ENCODE measurements at regions not wholly inside any gene's neighbourhood (a gene's known extent, or its start where the extent isn't known, plus 50 kb on each side); places are given as distances from the start of the nearest gene placed in this dataset.

DNA sequence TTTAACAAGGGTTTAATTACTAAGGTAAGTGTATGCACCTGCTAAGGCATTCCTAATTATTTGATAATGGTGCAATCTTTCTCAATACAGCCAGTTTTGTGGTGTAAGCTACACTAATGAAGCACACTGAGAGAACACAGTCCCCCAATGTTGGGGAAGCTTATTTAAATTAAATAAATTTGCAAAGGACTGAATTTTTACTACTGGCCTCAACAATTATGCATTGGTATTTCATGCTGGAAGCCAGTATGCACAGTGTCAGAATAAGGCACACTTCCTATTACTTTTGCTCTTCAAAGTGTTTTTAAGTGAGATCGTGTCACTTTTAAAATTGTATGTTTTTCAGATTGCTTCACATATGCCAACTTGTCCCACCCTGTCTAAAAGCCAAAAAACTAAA is 103.2 kb upstream of the ZNF521 start:
- WGBS, 3 donors = 41 to 71% (median 56%) methylated on average over 1 of the region's 1 CpG
- no peak overlapping the region for H3K4me3 ChIP-seq
- no peaks in the 10 kb centered on the region for H3K9me3 ChIP-seq
- H3K36me3 ChIP-seq = no peaks in the 10 kb centered on the region
- no peak for DNase-seq
- H3K27me3 ChIP-seq = no peaks in the 10 kb centered on the region
- intact Hi-C loops (cut with DNase I) = no loop called here
- TF ChIP-seq, protein P1, sequence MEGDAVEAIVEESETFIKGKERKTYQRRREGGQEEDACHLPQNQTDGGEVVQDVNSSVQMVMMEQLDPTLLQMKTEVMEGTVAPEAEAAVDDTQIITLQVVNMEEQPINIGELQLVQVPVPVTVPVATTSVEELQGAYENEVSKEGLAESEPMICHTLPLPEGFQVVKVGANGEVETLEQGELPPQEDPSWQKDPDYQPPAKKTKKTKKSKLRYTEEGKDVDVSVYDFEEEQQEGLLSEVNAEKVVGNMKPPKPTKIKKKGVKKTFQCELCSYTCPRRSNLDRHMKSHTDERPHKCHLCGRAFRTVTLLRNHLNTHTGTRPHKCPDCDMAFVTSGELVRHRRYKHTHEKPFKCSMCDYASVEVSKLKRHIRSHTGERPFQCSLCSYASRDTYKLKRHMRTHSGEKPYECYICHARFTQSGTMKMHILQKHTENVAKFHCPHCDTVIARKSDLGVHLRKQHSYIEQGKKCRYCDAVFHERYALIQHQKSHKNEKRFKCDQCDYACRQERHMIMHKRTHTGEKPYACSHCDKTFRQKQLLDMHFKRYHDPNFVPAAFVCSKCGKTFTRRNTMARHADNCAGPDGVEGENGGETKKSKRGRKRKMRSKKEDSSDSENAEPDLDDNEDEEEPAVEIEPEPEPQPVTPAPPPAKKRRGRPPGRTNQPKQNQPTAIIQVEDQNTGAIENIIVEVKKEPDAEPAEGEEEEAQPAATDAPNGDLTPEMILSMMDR (IDR thresholded peaks at IDR 0.05) = no peak
- TF ChIP-seq POLR2A (IDR thresholded peaks at IDR 0.05) (no peak), EP300 (IDR thresholded peaks at IDR 0.05) (no peak)
- no peak overlapping the region for H3K27ac ChIP-seq
- no peaks in the 10 kb centered on the region for H3K4me1 ChIP-seq (ENCODE audit: insufficient read depth)

DNA sequence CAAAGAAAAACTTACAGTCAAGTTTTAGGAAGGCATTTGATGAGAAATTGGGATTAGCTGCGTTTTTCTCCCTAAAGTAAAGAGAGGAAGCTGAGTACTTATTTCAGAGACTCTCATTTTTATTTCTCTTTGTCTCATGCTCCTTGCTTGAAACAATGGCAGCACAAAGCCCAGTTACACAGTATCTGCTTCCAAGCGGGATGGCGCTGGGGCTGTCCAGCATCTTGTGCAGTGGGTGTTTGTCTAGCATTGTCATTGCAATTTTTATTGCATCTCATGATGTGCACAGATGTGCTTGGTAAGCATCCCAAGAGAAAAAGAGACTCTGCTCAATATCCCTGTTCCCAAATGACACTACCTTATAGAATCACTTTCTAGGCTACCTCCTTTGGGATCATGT is 102.8 kb upstream of the ZNF521 start:
- WGBS, 3 donors = 85 to 89% (median 87%) methylated on average over 3 of the region's 3 CpGs
- H3K27me3 ChIP-seq = no peaks in the 10 kb centered on the region
- no peaks in the 10 kb centered on the region for H3K4me1 ChIP-seq (ENCODE audit: insufficient read depth)
- DNase-seq = no peak
- H3K27ac ChIP-seq = no peak overlapping the region
- H3K36me3 ChIP-seq = no peaks in the 10 kb centered on the region
- intact Hi-C loops (cut with DNase I) = no loop called here
- no peak for TF ChIP-seq POLR2A (IDR thresholded peaks at IDR 0.05)
- TF ChIP-seq, protein P1 (IDR thresholded peaks at IDR 0.05) = no peak
- no peak for TF ChIP-seq EP300 (IDR thresholded peaks at IDR 0.05)
- H3K4me3 ChIP-seq = no peak overlapping the region
- H3K9me3 ChIP-seq = no peaks in the 10 kb centered on the region

DNA sequence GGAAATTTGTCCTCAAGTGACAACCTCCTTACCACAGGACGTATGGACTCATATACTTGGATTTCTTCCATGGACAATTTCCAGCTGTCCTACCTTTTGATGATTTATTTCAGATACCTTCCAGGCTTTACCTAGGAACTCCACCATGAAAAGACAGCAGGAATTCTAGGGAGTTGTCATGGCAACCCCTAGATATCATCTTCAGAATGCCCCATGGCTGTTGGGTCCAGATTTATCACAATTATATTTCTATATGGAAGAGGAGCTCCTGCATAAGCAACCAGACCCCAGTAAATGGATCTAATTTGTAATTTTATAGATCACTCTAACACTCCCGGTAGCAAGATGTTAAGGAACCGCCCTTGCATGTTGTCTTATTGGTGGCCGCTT is 102.3 kb upstream of the ZNF521 start:
- Histone ChIP-seq H3K36me3 (no peaks in the 10 kb centered on the region), H3K4me1 (ENCODE audit: insufficient read depth) (no peaks in the 10 kb centered on the region), H3K9me3 (no peaks in the 10 kb centered on the region), H3K27ac (no peak overlapping the region), H3K27me3 (no peaks in the 10 kb centered on the region), H3K4me3 (no peak overlapping the region)
- no peak for DNase-seq
- 84 to 90% (median 88%) methylated on average over 4 of the region's 4 CpGs for WGBS, 3 donors
- intact Hi-C loops (cut with DNase I) = no loop called here
- TF ChIP-seq, protein P1 (IDR thresholded peaks at IDR 0.05) = no peak
- TF ChIP-seq POLR2A (IDR thresholded peaks at IDR 0.05) = no peak
- TF ChIP-seq EP300 (IDR thresholded peaks at IDR 0.05) = no peak

DNA sequence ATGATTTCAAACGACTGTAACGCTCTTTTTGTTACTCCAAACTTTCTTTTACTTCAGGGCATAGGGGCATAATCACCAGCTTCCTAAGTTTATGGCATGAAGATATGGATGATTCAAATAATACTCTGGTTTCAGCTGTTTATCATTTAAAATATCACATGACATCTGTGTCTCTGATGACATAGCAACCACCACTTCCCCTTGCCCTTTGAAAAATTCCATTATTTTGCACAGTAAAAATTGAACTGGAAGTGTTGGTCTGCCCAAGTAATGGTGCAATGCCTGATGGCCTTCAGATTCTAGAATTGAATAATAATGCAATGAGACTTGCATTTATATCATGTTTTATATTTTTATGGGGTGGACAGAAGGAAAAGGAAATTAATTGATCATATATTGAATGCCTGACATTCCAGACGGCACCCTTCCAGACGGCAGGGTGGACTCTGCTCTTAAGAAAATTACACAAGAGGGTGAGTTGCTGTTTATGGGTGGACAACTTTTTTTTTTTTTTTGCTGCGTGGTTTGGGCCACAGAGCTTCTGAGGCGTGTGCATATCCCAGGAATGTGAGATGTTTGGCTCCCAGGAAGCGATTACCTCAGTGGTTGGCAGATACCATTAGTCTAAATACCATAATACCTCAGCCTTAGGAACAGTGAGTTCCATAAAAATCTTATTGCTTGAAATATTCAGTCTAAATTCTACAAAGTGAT is 101.7 kb upstream of the ZNF521 start:
- no peak for DNase-seq
- Histone ChIP-seq H3K36me3 (no peaks in the 10 kb centered on the region), H3K27me3 (no peaks in the 10 kb centered on the region), H3K9me3 (no peaks in the 10 kb centered on the region), H3K27ac (no peak overlapping the region), H3K4me1 (ENCODE audit: insufficient read depth) (no peaks in the 10 kb centered on the region), H3K4me3 (no peak overlapping the region)
- TF ChIP-seq, protein P1 (IDR thresholded peaks at IDR 0.05) = no peak
- TF ChIP-seq POLR2A (IDR thresholded peaks at IDR 0.05) (no peak), EP300 (IDR thresholded peaks at IDR 0.05) (no peak)
- intact Hi-C loops (cut with DNase I) = no loop called here
- WGBS, 3 donors = 56 to 66% (median 65%) methylated on average over 7 of the region's 7 CpGs

Measured in ovary (tissue), 7 donors.